Kidney epithelial cell (primary cell): ENCODE measurements at regions not wholly inside any gene's neighbourhood (a gene's known extent, or its start where the extent isn't known, plus 50 kb on each side); places are given as distances from the start of the nearest gene placed in this dataset.

Experiments used
- DNase-seq: peaks from one replicate; pipeline ENCODE4 v3.0.0-alpha.2; 2010; ENCODE audit warnings: low read depth
- H3K27me3 ChIP-seq: 2 replicates; pipeline ENCODE4 v1.6.0; 2011; ENCODE audit warnings: low read length; ENCODE audit not compliant: control insufficient read depth, insufficient read depth
- H3K36me3 ChIP-seq: 2 replicates; pipeline ENCODE4 v1.5.1; 2011; ENCODE audit warnings: low read length; ENCODE audit not compliant: control insufficient read depth, insufficient read depth
- H3K4me3 ChIP-seq: 2 replicates; pipeline ENCODE4 v1.5.1; 2011; ENCODE audit warnings: low read depth, mild to moderate bottlenecking, control low read depth, low read length
- CTCF ChIP-seq: IDR thresholded peaks from 2 replicates; pipeline ENCODE4 v1.5.1; 2011; ENCODE audit warnings: mild to moderate bottlenecking, moderate library complexity, low read length, control low read depth, inconsistent platforms; ENCODE audit not compliant: insufficient read depth, poor library complexity, severe bottlenecking

DNA sequence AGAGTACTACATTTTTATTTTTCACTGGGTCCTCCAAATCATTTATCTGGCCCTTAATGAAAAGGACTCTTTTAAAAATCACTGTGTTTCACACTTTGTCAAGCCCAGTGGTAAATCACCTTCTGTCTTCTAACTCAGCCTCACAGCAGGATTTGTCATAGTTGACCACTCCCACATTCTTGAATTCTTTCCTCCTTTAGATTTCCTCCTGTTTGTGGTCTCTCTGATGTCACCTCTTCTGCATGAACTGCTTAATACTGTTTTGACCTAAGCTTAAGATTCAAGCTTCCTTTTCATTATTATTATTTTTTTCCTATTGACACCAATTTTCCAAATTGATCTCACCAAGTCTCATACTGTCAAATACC, 899.8 kb upstream of the MIR17HG start:
- TF ChIP-seq CTCF, result no peak
- no peaks in the 10 kb centered on the region for H3K27me3 ChIP-seq
- peak; percentile 73 for DNase-seq
- no peaks in the 10 kb centered on the region for H3K36me3 ChIP-seq
- no peak overlapping the region for H3K4me3 ChIP-seq

DNA sequence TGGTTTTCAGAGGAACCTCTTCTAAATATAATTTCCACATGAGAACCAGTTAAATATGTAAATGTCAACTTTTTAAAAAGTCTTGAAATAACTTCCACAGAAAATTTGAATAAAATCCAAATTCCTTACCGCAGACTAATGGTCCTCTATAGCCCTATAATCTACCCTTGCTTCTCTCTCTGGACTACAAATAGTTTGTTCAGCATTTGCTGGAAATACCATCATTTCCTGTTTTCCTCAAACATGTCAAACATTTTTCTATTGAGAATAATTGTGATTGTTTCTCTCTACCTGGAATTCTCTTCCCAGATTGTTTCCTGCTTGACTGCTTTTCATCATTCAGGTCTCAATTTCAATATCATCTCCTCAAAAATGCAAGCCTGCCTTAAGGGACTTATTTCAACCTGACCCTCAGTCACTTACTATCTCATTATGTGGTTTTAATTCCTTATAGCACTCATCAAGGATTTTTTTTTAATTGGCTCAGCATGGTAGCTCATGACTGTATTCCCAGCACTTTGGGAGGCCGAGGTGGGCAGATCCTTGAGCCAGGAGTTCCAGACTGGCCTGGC, 898.9 kb upstream of the MIR17HG start:
- DNase-seq, result no peak
- no peak for TF ChIP-seq CTCF
- H3K27me3 ChIP-seq, result no peaks in the 10 kb centered on the region
- H3K36me3 ChIP-seq, result no peaks in the 10 kb centered on the region
- H3K4me3 ChIP-seq, result no peak overlapping the region

GRCh38 chr13:90453342-90453741, 894.1 kb upstream of the MIR17HG start:
- no peak for DNase-seq
- Histone ChIP-seq H3K36me3 (no peaks in the 10 kb centered on the region), H3K4me3 (no peak overlapping the region)

GRCh38 chr13:90454002-90454636, 893.4 kb upstream of the MIR17HG start:
- no peak for TF ChIP-seq CTCF
- no peak overlapping the region for H3K4me3 ChIP-seq
- H3K27me3 ChIP-seq, result no peaks in the 10 kb centered on the region
- no peak for DNase-seq
- H3K36me3 ChIP-seq, result no peaks in the 10 kb centered on the region

More at GRCh38 chr13:90453342-90453741, 894.1 kb upstream of the MIR17HG start:
- H3K27me3 ChIP-seq, result no peaks in the 10 kb centered on the region
- TF ChIP-seq CTCF, result no peak

DNA sequence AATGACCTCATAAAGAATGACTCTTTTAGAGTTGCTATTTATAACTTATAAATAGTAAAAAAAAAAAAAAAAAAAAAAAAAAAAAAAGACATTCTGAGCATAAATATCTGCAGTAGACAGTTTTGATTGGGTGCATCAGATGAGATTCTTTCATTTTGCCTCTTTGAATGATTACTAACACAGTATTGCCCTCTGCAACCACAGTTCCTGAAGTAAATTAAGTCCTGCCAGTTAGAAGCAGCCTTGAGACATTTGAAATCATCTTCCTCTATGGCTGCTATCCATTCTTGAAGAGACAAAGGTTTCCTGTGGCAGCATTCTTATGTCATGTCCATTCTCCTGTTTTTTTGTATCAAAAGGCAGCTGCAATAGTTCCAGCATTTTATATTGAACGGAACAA, 892.4 kb upstream of the MIR17HG start:
- H3K36me3 ChIP-seq, result no peaks in the 10 kb centered on the region
- TF ChIP-seq CTCF, result no peak
- no peak overlapping the region for H3K4me3 ChIP-seq
- no peaks in the 10 kb centered on the region for H3K27me3 ChIP-seq
- no peak for DNase-seq

GRCh38 chr13:90455823-90456222, 891.7 kb upstream of the MIR17HG start:
- DNase-seq, result no peak
- no peak for TF ChIP-seq CTCF
- no peak overlapping the region for H3K4me3 ChIP-seq
- H3K36me3 ChIP-seq, result no peaks in the 10 kb centered on the region
- no peaks in the 10 kb centered on the region for H3K27me3 ChIP-seq
